ENCODE measurements at regions not wholly inside any gene's neighbourhood (a gene's known extent, or its start where the extent isn't known, plus 50 kb on each side); places are given as distances from the start of the nearest gene placed in this dataset.

DNA sequence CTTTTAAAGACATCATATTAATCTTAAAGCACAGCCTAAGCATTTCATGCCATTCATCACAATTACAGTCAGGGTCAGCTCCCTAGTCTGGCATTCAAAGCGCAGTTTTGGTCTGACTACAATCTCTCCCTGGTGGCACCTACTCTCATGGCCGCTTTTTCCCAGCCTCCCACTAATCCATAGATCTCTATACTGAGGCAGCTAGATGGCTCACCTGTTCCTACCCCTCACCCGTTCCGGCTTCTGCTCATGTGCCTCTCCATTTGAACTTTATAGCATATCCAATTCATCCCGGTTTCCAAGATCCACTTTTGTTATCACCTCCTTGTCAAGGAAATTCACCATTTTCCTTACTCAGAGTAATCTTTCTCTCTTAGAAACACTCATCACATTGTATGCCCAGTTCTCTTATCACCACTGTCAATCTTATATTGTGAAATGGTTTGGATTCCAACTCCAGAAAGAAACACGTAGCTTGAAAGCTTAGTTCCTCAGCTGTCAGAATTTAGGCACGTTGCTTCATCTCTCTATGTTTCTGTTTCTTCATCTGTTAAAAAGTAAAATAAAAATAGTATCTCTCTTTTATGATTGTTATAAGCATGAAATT, 220.0 kb upstream of the UBE2E2 start:
- TF ChIP-seq, protein P1, sequence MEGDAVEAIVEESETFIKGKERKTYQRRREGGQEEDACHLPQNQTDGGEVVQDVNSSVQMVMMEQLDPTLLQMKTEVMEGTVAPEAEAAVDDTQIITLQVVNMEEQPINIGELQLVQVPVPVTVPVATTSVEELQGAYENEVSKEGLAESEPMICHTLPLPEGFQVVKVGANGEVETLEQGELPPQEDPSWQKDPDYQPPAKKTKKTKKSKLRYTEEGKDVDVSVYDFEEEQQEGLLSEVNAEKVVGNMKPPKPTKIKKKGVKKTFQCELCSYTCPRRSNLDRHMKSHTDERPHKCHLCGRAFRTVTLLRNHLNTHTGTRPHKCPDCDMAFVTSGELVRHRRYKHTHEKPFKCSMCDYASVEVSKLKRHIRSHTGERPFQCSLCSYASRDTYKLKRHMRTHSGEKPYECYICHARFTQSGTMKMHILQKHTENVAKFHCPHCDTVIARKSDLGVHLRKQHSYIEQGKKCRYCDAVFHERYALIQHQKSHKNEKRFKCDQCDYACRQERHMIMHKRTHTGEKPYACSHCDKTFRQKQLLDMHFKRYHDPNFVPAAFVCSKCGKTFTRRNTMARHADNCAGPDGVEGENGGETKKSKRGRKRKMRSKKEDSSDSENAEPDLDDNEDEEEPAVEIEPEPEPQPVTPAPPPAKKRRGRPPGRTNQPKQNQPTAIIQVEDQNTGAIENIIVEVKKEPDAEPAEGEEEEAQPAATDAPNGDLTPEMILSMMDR (IDR thresholded peaks at IDR 0.05): no peak
- no peak for TF ChIP-seq POLR2A (IDR thresholded peaks at IDR 0.05; ENCODE audit: low read length)
- TF ChIP-seq FOSL2 (IDR thresholded peaks at IDR 0.05): no peak
- TF ChIP-seq FOSL2 (CRISPR knock-in tag; IDR thresholded peaks at IDR 0.05): no peak
- TF ChIP-seq HEYL (CRISPR knock-in tag; IDR thresholded peaks at IDR 0.05): no peak
- TF ChIP-seq NR3C1 (IDR thresholded peaks at IDR 0.05): no peak
- TF ChIP-seq, protein P2, sequence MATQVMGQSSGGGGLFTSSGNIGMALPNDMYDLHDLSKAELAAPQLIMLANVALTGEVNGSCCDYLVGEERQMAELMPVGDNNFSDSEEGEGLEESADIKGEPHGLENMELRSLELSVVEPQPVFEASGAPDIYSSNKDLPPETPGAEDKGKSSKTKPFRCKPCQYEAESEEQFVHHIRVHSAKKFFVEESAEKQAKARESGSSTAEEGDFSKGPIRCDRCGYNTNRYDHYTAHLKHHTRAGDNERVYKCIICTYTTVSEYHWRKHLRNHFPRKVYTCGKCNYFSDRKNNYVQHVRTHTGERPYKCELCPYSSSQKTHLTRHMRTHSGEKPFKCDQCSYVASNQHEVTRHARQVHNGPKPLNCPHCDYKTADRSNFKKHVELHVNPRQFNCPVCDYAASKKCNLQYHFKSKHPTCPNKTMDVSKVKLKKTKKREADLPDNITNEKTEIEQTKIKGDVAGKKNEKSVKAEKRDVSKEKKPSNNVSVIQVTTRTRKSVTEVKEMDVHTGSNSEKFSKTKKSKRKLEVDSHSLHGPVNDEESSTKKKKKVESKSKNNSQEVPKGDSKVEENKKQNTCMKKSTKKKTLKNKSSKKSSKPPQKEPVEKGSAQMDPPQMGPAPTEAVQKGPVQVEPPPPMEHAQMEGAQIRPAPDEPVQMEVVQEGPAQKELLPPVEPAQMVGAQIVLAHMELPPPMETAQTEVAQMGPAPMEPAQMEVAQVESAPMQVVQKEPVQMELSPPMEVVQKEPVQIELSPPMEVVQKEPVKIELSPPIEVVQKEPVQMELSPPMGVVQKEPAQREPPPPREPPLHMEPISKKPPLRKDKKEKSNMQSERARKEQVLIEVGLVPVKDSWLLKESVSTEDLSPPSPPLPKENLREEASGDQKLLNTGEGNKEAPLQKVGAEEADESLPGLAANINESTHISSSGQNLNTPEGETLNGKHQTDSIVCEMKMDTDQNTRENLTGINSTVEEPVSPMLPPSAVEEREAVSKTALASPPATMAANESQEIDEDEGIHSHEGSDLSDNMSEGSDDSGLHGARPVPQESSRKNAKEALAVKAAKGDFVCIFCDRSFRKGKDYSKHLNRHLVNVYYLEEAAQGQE (IDR thresholded peaks at IDR 0.05): no peak
- TF ChIP-seq RNF2 (IDR thresholded peaks at IDR 0.05; ENCODE audit: borderline replicate concordance, low read depth): no peak
- no peak for TF ChIP-seq SREBF2 (IDR thresholded peaks at IDR 0.05)
- no peak for TF ChIP-seq MAFK (IDR thresholded peaks at IDR 0.05; ENCODE audit: partially characterized antibody)
- TF ChIP-seq CHD2 (IDR thresholded peaks at IDR 0.05; ENCODE audit: low read length, partially characterized antibody): no peak
- no peak for TF ChIP-seq BHLHE40 (IDR thresholded peaks at IDR 0.05; ENCODE audit: low read depth, low read length)
